ENCODE measurements at regions not wholly inside any gene's neighbourhood (a gene's known extent, or its start where the extent isn't known, plus 50 kb on each side); places are given as distances from the start of the nearest gene placed in this dataset.

DNA sequence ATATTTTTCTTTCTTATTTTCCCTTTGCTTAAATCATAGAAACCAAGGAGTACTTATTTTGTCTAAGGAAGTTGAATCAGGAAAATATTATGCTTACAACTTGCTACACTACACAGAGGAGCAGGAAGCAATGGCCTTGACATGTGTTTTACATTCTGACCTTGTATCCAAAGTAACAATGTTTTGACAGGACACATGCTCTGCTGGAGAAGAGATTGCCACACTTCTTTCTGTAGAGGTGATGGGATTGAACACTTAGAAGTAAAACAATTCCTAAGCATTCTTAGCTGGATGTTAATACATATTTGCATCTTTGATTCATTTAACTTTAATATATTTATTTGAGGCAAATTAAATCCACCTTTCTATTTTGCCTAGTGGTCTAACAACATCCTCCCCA, 929.1 kb downstream of the DSC3 start:
- Mint-ChIP-seq H3K9me3 (peaks cover 1% of the 10 kb centered on the region), H3K4me1 (no peaks in the 10 kb centered on the region), H3K27ac (no peak overlapping the region), H3K36me3 (ENCODE audit: low read depth) (no peaks in the 10 kb centered on the region), H3K4me3 (no peak overlapping the region), H3K27me3 (no peaks in the 10 kb centered on the region)
- intact Hi-C loops (cut with micrococcal nuclease): no loop called here
- DNase-seq: no peak
- CTCF ChIA-PET: no interaction called here
- POLR2A ChIA-PET: no interaction called here
- no peak for ATAC-seq (ENCODE audit: low read depth)
- TF ChIP-seq, protein P1, sequence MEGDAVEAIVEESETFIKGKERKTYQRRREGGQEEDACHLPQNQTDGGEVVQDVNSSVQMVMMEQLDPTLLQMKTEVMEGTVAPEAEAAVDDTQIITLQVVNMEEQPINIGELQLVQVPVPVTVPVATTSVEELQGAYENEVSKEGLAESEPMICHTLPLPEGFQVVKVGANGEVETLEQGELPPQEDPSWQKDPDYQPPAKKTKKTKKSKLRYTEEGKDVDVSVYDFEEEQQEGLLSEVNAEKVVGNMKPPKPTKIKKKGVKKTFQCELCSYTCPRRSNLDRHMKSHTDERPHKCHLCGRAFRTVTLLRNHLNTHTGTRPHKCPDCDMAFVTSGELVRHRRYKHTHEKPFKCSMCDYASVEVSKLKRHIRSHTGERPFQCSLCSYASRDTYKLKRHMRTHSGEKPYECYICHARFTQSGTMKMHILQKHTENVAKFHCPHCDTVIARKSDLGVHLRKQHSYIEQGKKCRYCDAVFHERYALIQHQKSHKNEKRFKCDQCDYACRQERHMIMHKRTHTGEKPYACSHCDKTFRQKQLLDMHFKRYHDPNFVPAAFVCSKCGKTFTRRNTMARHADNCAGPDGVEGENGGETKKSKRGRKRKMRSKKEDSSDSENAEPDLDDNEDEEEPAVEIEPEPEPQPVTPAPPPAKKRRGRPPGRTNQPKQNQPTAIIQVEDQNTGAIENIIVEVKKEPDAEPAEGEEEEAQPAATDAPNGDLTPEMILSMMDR (IDR thresholded peaks at IDR 0.05): no peak

DNA sequence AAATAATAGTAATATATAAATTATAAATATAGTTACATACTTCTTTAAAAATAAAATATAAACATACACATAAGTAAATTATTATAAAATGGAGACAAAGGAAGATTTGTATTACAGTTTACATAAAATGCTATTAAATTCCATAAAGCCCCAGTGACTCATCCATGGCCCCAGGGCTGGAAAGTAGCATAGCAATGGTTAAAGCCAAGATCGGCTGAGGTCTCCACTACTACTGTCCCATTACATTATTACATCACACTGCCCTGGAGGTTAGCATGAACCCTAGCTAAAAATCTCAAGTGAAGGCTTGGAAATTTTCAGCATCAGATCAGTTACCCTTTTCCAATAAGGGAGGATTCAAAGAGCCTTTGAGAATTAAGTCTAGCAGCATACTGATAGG, 936.2 kb downstream of the DSC3 start:
- POLR2A ChIA-PET: no interaction called here

DNA sequence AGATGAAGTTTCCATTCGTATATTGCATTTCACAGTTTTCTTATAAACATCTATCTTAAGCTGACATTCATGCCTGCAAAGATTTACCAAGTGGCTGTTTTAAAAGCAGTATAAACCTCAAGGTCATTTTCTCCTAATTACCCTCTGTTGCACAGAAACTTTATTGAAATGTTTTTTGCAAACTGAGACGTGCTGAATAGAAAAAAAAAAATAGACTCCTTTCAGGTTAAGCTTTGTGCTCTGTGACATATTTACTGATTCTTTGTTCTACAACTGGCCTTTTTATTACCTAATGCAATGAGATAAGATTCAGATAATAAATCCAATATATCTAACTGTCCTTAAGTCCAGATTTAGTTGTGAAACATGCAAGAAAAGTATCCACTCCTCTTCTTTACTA, 938.7 kb downstream of the DSC3 start:
- CTCF ChIA-PET: no interaction called here
- Mint-ChIP-seq H3K36me3 (ENCODE audit: low read depth) (no peaks in the 10 kb centered on the region), H3K4me1 (no peaks in the 10 kb centered on the region), H3K9me3 (peaks cover 3% of the 10 kb centered on the region), H3K27ac (no peak overlapping the region), H3K27me3 (no peaks in the 10 kb centered on the region), H3K4me3 (no peak overlapping the region)
- POLR2A ChIA-PET: no interaction called here
- ATAC-seq (ENCODE audit: low read depth) (no peak), DNase-seq (no peak)
- intact Hi-C loops (cut with micrococcal nuclease): no loop called here
- TF ChIP-seq, protein P1 (IDR thresholded peaks at IDR 0.05): no peak

More for the DNA sequence above, 936.2 kb downstream of the DSC3 start:
- Mint-ChIP-seq H3K27ac (no peak overlapping the region), H3K4me1 (no peaks in the 10 kb centered on the region), H3K9me3 (peaks cover 3% of the 10 kb centered on the region), H3K4me3 (no peak overlapping the region), H3K36me3 (ENCODE audit: low read depth) (no peaks in the 10 kb centered on the region), H3K27me3 (no peaks in the 10 kb centered on the region)
- TF ChIP-seq, protein P1 (IDR thresholded peaks at IDR 0.05): no peak
- DNase-seq (no peak), ATAC-seq (ENCODE audit: low read depth) (no peak)
- intact Hi-C loops (cut with micrococcal nuclease): no loop called here
- CTCF ChIA-PET: no interaction called here

DNA sequence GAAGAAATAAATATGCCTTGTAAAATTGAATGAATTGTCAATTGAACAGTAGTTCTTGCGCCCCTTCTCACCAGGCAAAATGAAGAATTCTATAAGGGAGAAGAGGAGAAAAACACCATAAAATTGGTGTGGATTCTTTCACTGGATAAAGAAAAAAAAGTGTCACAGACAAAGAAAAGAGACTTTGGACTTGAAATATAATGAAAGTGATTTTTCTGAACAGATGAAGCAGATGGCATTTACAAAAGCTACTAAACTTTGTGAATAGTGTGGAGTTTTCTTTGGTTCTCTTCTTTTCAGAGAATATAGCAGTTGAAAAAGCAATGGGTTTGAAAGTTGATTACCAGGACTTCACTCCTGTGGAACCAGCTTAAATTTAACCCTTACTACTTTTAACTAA, 945.7 kb downstream of the DSC3 start:
- H3K27ac Mint-ChIP-seq: no peak overlapping the region
- DNase-seq: no peak
- ATAC-seq (ENCODE audit: low read depth): no peak
- no peaks in the 10 kb centered on the region for H3K36me3 Mint-ChIP-seq (ENCODE audit: low read depth)
- H3K4me1 Mint-ChIP-seq: no peaks in the 10 kb centered on the region
- H3K4me3 Mint-ChIP-seq: no peak overlapping the region
- POLR2A ChIA-PET: no interaction called here
- peaks cover 3% of the 10 kb centered on the region for H3K9me3 Mint-ChIP-seq
- TF ChIP-seq, protein P1 (IDR thresholded peaks at IDR 0.05): no peak
- CTCF ChIA-PET: no interaction called here
- H3K27me3 Mint-ChIP-seq: no peaks in the 10 kb centered on the region
- intact Hi-C loops (cut with micrococcal nuclease): no loop called here

DNA sequence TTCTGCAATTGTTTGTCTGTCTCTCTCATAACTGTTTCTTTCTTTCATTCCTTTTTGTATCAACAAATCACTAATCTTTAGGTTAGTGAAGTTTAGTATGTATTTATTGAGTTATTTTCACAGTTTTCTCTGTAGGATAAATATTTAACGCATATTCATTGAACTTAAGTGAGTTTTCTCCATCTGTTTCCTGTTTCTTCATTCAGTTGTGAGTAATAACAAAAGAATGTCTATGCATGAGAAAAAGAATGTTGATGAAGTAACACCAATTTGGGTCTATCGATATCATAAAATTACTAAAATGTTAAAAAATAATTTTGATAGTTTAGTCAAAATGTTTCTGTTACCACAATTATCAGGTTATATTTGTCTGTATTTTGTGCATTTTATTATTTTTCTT, 948.0 kb downstream of the DSC3 start:
- intact Hi-C loops (cut with micrococcal nuclease): no loop called here
- no peak overlapping the region for H3K4me3 Mint-ChIP-seq
- no peak for ATAC-seq (ENCODE audit: low read depth)
- peaks cover 3% of the 10 kb centered on the region for H3K9me3 Mint-ChIP-seq
- H3K27me3 Mint-ChIP-seq: no peaks in the 10 kb centered on the region
- H3K27ac Mint-ChIP-seq: no peak overlapping the region
- TF ChIP-seq, protein P1 (IDR thresholded peaks at IDR 0.05): no peak
- DNase-seq: no peak
- CTCF ChIA-PET: no interaction called here
- H3K36me3 Mint-ChIP-seq (ENCODE audit: low read depth): no peaks in the 10 kb centered on the region
- POLR2A ChIA-PET: no interaction called here
- H3K4me1 Mint-ChIP-seq: no peaks in the 10 kb centered on the region
